Muscle of arm (tissue), 1 donor: ENCODE measurements at regions not wholly inside any gene's neighbourhood (a gene's known extent, or its start where the extent isn't known, plus 50 kb on each side); places are given as distances from the start of the nearest gene placed in this dataset.
"Not testable (repeated sequence)": the region's sequence is repeated elsewhere in the genome, so short reads cannot be mapped to it uniquely, and the experiment has no call there.

Source experiments
- DNase-seq: peaks from one replicate; pipeline ENCODE4 v3.0.0-alpha.2; 2013

DNA sequence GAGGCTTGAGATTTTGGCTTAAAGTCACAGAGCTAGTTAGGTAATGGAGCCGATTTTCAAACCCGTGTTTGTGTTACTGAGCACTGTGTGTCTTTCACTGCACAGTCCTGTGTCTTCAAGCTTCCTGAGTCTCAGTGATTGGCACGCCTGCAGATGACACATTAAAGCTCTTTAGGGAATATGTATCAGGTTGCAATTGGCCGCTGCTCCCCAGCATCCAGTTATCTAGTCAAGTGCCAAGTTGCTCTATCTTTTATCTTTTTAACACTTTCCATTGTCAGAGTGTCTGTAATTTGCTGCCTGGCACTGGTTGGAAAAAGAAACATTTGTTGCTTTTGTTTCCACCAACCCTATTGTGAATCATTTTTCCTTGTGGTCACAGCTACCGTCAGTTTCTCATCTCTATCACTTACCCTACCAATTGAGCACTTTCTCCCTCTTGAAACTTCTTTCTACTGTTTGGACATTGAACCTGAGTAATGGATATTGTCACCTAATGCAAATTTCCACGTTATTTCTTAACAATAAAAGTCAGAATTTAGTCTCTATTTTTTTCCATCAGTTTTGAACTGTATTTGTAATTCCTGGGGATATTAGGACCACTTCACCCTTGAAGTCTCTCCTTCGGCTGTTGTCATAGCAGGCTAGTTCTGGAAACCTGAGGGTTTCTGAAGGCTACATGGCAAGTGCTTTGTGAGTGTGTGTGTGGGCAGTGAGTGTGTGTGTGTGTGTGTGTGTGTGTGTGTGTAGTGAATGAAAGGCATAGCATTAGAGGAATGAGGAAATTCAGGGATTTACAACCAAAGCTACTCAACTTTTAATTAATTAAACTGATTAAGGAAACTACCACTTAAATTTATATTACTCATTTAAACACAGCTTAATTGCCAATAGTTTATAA, 274.3 kb downstream of the ISL1 start:
- DNase-seq: no peak

DNA sequence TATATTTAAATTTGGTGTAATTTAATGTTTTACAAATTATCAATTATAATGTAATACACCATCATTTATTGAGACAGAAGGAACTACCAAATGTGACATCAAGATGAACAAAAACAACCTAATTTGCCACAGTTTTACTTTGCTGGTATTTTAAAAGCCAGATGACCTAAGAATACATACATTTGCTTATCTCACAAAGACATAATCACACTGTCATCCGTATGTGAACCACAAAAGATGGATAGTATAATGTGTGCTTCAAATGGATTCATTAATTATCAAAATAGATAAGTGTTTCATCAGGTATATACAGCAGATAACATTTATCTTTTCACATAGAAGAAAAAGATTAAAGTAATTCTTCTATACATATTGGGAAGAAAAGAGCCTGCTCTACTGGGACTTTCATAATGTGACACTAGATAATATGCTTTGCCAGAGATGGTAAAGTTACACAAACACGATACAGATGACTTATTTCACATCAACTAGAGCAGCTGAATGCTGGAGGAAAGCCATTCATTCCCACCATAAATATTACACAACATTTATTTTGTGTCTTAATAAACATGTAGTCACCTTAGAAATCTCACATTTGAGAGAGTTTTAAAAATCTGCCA, 278.5 kb downstream of the ISL1 start:
- no peak for DNase-seq

DNA sequence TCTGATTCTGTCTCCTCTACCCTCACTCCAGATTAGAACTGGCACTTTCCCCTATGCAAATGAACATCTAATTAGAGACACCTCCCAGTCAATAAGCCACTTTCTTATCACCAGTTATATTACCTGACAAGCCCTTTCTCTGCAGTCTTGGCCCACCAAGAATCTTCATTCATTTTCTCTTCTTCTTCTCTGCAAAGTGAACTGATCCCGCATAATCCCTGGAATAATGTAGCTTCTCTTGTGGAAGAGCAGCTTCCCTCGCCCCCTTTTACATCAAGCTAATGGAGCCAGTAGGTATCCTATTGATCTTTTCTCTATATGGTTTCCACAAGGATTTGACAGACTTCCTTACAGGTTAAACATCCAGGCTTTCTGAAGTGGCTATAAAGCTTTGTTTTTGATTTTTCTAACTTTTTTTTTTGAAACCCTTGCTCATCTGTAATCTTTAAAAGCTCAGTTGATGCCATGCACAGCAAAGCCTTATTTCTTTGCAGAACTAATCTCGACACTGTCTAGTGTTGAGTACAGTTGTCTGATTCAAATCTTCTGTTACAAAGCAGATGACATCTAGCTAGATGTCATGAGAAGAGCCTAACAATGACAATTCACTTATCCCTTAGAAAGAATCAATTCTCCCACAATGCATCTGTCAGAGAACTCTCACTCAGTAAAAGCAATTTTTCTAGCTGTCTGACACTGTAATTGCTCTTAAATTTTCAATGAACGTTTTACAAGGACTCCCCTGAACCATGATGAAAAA, 281.4 kb downstream of the ISL1 start:
- no peak for DNase-seq

DNA sequence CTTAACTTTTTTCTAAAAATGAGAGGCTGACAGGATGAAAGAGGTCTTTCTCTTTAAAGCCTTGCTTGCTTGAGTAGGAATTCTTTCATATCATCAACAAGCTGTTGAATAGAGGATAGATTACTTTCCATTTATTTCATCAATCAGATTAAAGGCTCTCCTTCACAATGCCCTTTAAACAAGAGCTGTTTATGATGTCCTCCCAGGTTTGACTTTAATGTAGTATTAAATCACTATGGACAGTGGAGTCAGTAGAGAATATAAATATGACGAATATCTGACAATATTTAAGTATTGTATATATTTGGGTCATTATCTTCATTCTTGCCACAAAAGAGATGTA, 282.0 kb downstream of the ISL1 start:
- DNase-seq: no peak

DNA sequence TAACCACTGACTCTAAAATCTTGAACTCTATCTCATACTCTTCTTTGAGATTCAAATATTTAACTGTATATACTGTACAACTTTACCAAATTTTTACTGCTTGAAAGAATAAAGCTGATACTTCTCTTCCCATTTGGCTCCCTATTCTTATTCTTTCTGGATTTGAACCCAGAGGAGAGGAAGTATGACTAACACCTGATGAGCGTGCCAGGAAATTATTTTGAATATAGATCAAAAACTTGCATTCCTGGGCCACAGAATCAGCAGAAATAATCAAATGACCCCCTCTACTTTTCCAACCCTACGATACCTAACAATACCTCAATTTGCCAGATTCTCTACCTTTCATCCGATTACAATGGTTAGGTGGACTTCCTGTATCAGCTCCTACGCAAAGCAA, 285.8 kb downstream of the ISL1 start:
- DNase-seq: no peak

DNA sequence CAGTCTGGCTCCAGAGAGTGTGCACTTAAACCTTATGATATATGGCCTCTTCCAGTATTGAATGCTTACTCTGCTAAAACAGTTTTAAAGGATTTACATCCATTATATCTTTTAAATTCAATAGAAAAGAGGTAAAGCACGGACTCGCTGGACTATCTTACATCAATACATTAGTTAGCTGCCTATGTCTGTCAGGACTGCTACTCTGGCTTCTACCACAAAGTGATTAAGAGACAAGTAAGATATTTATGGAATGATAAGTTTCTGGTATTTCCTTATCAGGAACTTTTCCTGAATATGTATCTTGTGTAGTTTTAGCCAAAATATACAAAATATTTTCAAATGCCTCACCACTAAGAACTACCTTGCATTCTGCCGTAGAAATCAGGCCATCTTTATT, 295.1 kb downstream of the ISL1 start:
- no peak for DNase-seq

DNA sequence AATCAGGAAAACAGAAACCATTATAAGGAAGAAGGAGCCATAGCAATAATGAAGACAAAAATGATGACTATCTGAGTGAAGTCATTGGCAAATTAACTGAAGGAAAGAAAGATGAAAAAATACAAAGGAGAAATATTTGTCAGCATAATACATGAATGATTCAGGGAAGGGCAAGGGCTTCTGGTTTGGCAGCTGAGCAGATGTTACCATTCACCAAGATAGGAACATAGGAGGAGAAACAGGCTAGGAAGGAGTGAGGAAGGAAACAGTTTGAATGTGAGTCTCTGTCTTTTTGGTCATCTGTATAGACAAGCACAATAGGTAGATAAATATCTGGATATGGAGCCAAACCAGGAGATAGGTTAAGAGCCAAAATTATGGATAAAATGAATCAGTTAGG, 296.0 kb downstream of the ISL1 start:
- DNase-seq: no peak

DNA sequence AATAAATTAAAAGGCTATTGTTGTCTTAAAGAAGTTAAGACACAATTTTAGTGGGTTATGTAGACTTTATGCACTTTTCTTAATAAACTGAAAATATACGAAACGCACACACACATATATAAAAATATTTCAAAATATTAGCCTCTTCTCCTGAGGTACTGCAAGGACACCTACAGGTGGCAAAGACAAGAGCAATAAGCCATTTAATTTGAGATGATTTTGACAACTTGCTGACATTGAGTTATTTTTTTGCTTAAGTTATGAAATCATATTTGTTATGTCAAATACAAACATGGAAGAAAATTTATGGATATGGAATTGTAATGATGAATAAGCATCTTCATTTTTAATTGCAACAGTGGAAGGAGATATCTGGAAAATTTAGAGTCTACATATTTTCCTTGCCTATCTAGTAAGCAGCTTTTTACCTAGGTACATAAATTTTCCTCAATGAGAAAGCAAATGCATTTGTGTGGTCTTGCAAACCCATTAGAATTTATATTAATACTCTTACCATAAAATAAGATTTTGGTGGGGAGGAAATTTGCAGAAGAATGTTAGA, 301.6 kb downstream of the ISL1 start:
- DNase-seq: no peak

DNA sequence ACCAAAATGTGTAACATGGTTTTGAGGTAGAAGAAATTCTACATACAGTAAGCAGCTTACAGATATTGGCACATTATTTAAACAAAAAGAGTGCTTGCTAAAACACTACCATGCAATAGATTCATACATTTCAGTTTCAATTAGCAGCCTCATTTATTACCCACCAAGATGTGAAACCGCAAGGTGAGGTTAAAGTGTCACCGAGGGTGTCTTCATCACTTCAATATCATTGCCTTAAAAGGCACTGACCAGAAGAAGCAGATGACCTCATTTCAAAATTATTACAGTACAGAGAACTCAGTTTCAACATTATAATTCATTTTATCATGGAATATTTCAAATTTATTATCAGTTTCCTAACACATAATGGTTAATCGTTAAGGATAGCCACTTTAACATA, 302.2 kb downstream of the ISL1 start:
- DNase-seq: no peak

DNA sequence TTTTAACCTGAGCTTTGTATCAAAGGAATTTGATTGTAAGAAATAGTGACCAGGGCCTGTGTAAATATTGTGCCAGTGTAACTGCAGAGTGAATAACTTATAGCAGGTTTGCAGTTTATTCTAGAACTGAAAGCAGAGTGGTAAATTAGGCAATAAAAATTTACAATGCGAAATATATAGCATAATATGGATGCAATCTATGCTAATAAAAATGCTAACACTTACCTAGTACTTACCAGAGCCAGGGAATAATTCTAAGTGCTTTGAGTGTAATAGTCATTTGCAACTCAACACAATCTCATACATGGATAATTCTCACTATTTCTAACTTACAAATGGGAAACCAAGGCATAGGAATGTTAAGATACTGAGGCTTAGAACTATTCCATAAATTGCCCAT, 303.4 kb downstream of the ISL1 start:
- DNase-seq: no peak

DNA sequence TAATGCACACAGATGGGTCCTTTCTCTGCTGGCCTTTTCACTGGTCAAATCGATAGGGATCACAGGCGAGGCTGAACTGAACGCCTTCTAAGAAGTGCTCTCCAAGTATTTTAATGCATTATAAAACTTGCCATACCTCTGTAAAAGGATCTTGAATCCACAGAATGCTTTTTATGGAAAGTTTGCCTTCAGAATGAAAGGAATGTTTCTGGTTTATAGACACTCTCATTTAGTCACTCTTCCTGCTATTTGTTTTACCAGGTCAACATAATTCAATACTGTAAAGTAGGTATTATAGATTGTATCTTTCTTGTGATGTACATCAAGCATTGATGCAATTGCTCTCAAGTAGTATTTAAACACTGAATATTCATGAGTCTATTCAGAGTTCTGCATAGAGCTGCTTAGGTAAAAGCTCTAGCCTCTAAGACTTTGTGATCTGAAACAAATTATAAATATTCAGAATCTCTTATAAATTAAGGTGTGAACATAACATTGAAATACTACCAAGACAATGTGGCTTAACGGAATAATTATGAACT, 308.4 kb downstream of the ISL1 start:
- no peak for DNase-seq

DNA sequence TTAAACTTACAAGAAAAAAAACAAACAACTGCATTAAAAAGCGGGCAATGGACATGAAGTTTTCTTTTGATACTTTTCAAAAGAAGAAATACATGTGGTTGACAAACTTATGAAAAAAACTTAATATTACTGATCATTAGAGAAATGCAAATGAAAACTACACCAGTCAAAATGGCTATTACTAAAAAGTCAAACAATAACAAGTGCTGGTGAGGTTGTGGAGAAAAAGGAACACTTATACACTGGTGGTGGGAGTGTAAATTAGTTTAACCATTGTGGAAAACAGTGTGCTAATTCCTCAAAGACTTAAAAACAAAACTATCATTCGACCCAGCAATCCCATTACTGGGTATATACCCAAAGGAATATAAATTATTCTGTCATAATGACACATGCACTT, 311.6 kb downstream of the ISL1 start:
- DNase-seq: no peak

DNA sequence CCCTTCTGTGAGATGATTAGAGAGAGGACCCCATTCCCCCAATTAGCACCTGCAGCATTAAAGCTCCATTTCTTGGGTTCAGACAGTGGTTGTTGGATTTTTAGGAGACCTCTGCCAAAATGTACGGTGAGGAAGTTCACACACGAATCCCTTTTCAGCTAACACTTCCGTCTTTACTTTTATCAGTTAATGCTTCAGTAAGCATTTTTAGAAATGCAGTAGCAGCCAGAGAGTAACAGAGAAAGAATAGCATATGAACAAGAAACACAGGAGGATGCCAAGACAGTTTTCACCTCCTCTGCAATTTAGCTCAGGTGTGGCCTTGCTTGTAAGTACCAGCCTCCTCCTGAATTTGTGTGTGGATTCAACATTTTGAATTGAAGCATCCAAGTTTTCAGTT, 312.9 kb downstream of the ISL1 start:
- DNase-seq: no peak

DNA sequence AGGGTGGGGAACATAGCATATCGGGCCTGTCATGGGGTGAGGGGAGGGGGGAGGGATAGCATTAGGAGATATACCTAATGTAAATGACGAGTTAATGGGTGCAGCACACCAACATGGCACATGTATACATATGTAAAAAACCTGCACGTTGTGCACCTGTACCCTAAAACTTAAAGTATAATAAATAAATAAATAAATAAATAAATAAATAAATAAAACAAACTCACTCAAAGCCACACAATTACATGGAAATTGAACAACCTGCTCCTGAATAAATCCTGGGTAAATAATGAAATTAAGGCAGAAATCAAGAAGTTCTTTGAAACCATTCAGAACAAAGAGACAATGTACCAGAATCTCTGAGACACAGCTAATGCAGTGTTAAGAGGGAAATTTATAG, 318.8 kb downstream of the ISL1 start:
- DNase-seq: not testable (repeated sequence)

DNA sequence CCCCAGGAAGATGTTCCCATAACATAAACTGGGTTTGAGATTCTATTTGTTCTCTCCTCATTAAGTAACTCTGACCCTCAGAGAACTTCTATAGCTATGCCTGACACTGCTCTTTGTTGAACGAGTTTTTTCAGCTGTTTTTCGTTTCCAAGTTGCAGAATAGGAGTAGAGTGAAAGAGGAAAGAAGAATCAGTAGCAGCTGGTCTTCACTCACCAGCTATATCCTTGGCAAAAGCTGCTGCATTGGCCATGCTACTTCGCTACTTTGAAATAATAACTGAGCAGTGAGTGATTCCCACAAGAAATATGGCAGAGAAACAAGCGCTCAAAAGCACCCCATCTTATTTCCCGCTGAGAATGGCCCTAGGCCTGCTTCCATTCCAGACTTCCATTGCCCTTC, 329.0 kb downstream of the ISL1 start:
- DNase-seq: no peak

DNA sequence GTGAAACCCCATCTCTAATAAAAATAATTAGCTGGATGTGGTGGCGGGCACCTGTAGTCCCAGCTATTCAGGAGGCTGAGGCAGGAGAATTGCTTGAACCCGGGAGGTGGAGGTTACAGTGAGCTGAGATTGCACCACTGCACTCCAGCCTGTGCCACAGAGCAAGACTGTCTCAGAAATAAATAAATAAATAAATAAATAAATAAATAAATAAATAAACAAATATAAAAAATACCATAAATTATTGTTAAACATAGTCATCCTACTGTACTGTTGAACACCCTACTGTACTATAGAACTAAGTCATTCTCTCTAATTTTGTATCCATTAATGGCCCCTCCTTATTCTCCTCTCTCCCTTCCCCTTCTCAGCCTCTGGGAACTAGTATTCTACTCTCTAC, 332.2 kb downstream of the ISL1 start:
- not testable (repeated sequence) for DNase-seq

DNA sequence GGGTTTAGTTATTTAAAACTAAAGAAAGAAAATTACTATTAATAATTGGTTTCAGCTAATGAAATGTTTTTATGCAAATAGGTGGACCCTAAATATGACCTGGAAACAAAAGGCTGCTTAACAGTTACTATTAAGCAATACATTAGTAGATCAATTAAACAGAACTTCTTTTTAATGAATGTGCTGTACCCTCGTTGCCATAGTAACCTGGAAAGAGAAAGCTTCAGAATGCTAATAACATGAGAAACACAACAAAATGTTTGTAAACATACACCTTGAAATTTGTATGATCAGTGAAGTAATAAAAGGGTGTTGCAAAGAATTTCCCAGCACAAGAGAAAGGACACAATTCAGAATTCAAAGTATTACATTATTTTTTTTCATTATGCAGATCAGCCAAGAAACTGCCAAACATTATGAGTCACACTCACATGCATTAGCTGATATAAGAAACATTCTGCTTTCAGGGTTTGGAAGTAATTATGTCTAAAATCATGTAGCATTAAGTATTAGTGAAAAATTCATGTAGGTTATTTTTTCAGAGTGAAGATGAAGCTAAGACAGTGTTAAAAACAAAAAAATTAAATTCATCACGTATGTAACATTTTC, 348.3 kb downstream of the ISL1 start:
- DNase-seq: no peak

DNA sequence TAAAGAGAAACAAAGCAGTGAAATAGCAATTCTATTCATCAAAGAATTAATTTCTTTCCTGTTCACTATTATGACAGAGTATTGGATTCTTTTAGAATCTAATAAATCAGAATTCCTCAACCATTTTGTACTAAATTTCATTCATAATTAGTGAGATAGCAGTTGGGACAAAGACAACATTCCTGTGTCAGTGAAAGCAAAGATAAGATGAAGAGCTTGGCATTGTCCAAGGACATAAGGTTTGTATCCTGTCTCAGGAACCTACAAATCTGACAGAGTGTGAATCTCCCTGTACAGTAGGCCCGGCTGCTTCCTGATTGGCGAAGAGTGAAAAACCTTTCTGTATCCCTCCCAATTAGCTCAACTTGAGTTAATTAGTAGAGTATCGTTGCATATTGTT, 349.1 kb downstream of the ISL1 start:
- DNase-seq: no peak

DNA sequence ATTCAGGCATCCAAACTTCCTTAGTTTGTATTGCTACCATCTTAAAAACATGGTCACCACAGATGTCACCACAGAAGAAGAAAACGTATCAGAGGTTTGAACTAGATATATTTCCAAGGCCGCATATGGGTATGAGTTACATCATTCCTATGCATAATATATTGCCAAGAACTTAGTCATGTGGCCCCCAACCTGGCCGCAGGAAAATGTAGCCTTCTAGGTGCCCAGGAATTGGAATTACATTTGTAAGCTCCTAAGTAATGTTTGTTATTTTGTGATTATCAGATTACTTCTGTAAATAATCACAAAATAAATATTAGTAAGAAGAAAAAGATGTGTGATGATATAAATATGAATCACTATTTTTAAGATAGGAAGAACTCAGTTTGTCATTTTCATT, 351.4 kb downstream of the ISL1 start:
- no peak for DNase-seq

DNA sequence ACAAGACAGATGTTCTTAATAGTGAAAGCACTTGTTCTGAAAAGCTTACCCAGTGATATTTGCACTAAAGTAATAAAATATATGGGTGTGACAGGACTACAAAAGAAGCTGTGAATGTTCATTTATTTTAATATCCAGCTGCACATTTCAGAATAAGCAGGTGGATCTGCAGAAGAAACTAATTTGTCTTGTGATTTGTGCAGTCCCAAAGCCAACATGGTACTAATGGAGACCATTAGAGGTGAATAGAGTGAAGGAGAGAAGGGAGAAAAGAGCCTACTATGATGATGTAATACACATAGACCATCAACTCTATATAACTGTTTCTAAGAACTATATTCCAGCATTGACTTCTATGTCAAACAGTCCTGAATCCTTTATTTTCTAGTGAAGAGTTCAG, 362.8 kb downstream of the ISL1 start:
- DNase-seq: no peak

DNA sequence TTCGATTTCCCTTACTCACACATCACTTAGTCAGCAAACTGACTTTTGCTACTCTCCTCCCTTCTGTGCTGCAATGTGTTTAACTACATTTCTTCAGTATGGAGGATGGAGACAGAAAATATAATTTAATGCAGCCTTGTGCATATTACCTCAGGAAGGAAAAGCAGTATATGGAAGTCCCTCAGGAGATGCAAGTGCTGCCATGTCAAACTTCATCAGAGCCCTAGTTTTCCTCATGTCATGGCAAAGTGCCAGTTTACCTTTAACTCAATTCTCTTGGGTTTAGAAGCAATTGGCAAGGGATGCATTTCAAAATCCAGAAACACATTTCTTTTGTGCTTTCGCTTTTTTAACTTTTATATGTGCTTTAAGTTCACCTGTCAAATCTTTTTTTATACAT, 365.4 kb downstream of the ISL1 start:
- no peak for DNase-seq
